Esophagus muscularis mucosa (tissue), 4 donors: ENCODE measurements at regions not wholly inside any gene's neighbourhood (a gene's known extent, or its start where the extent isn't known, plus 50 kb on each side); places are given as distances from the start of the nearest gene placed in this dataset.

Source experiments
- DNase-seq: peaks from one replicate; pipeline ENCODE4 v3.0.0-alpha.2; 2017; ENCODE audit errors: extremely low spot score
- H3K27ac ChIP-seq, 4 donors: fragments of 200-600 bp; sonication (generic); replicated peaks in 1 of 4; 1 replicate in 3 of 4; 2 replicates in 1 of 4; pipeline ENCODE4 v1.5.1; 2016 to 2019; ENCODE audit warnings: mild to moderate bottlenecking in 1 of 4
- H3K27me3 ChIP-seq, 4 donors: fragments of 200-600 bp; sonication (generic); one replicate each; pipeline versions ENCODE4 v1.5.1 to v1.6.0; 2016 to 2019
- H3K36me3 ChIP-seq, 4 donors: fragments of 200-600 bp; sonication (generic); one replicate each; pipeline ENCODE4 v1.5.1; 2016 to 2019
- H3K4me1 ChIP-seq, 4 donors: fragments of 200-600 bp; sonication (generic); one replicate each; pipeline ENCODE4 v1.5.1; 2016 to 2019
- H3K4me3 ChIP-seq, 4 donors: fragments of 200-600 bp; sonication (generic); 1 replicate in 2 of 4; 2 replicates in 2 of 4; pipeline ENCODE4 v1.5.1; 2016 to 2019; ENCODE audit warnings: mild to moderate bottlenecking in 4 of 4, moderate library complexity in 1 of 4
- H3K9me3 ChIP-seq, 4 donors: fragments of 200-600 bp; sonication (generic); 1 replicate in 3 of 4; 2 replicates in 1 of 4; pipeline ENCODE4 v1.5.1; 2016 to 2019
- CTCF ChIP-seq, 3 experiments: fragments of 200-600 bp in 2 of 3; fragments of 450-650 bp in 1 of 3; sonication (generic) in 2 of 3; IDR thresholded peaks; one replicate each; pipeline ENCODE4 v1.5.1; 2017 to 2019; ENCODE audit warnings: antibody characterized with exemption in 3 of 3, mild to moderate bottlenecking in 2 of 3, moderate library complexity in 1 of 3
- EP300 ChIP-seq: sonication (generic); formaldehyde crosslinking; IDR thresholded peaks from one replicate; pipeline ENCODE4 v1.6.1; 2017; ENCODE audit warnings: antibody characterized with exemption
- POLR2A ChIP-seq: fragments of 450-650 bp; IDR thresholded peaks from one replicate; pipeline ENCODE4 v1.6.1; 2017; ENCODE audit warnings: antibody characterized with exemption, moderate library complexity, mild to moderate bottlenecking, low read depth
- POLR2AphosphoS5 ChIP-seq, 2 donors: sonication (generic); formaldehyde crosslinking; IDR thresholded peaks; one replicate each; pipeline ENCODE4 v1.6.1; 2017; ENCODE audit warnings: antibody characterized with exemption in 2 of 2
- WGBS: methylation state at CpG from one replicate; pipeline ENCODE4 v1.1.5; 2018; 5-methylcytosine and 5-hydroxymethylcytosine counted together
- intact Hi-C: fragments of 100-400 bp; cut with DNase I; formaldehyde crosslinking; loops from one replicate; pipeline ENCODE4 v1.15.1; 2023

GRCh38 chr3:23068016-23068728 is 135.0 kb upstream of the UBE2E2 start:
- H3K4me3 ChIP-seq, result no peak overlapping the region
- H3K27me3 ChIP-seq, result no peaks in the 10 kb centered on the region
- H3K36me3 ChIP-seq, result no peaks in the 10 kb centered on the region
- intact Hi-C loops, result no loop called here
- no peak overlapping the region for H3K27ac ChIP-seq
- WGBS, result 84% methylated on average over 4 of the region's 4 CpGs
- DNase-seq, result no peak
- H3K9me3 ChIP-seq, result no peaks in the 10 kb centered on the region
- peaks cover 0 to 3% (median 0%) of the 10 kb centered on the region in 4 donors for H3K4me1 ChIP-seq
- TF ChIP-seq POLR2A, result no peak
- TF ChIP-seq EP300, result no peak
- TF ChIP-seq POLR2AphosphoS5 (IDR thresholded peaks at IDR 0.05), result no peak
- no peak for TF ChIP-seq CTCF (IDR thresholded peaks at IDR 0.05)

GRCh38 chr3:23071296-23071695 is 131.8 kb upstream of the UBE2E2 start:
- H3K27me3 ChIP-seq, result no peaks in the 10 kb centered on the region
- DNase-seq, result no peak
- no peak overlapping the region for H3K27ac ChIP-seq
- no peaks in the 10 kb centered on the region for H3K36me3 ChIP-seq
- H3K4me1 ChIP-seq, result peaks cover 8 to 19% (median 15%) of the 10 kb centered on the region in 4 donors
- no peaks in the 10 kb centered on the region for H3K9me3 ChIP-seq
- intact Hi-C loops, result no loop called here
- 62% methylated on average over 2 of the region's 2 CpGs for WGBS
- TF ChIP-seq EP300, result no peak
- no peak for TF ChIP-seq POLR2A
- TF ChIP-seq POLR2AphosphoS5 (IDR thresholded peaks at IDR 0.05), result no peak
- TF ChIP-seq CTCF (IDR thresholded peaks at IDR 0.05), result no peak
- H3K4me3 ChIP-seq, result no peak overlapping the region

GRCh38 chr3:23071758-23072157 is 131.4 kb upstream of the UBE2E2 start:
- Histone ChIP-seq H3K27me3 (no peaks in the 10 kb centered on the region), H3K4me3 (no peak overlapping the region), H3K9me3 (no peaks in the 10 kb centered on the region), H3K27ac (no peak overlapping the region), H3K4me1 (peaks cover 8 to 24% (median 20%) of the 10 kb centered on the region in 4 donors), H3K36me3 (no peaks in the 10 kb centered on the region)
- peak; percentile 82 for DNase-seq
- 90% methylated on average over 1 of the region's 1 CpG for WGBS
- TF ChIP-seq POLR2AphosphoS5 (IDR thresholded peaks at IDR 0.05), result no peak
- no peak for TF ChIP-seq POLR2A
- no peak for TF ChIP-seq EP300
- no peak for TF ChIP-seq CTCF (IDR thresholded peaks at IDR 0.05)
- intact Hi-C loops, result no loop called here

- no peak for DNase-seq
- Histone ChIP-seq H3K27me3 (no peaks in the 10 kb centered on the region), H3K4me3 (no peak overlapping the region), H3K36me3 (no peaks in the 10 kb centered on the region), H3K4me1 (peaks cover 8 to 26% (median 22%) of the 10 kb centered on the region in 4 donors), H3K9me3 (no peaks in the 10 kb centered on the region), H3K27ac (no peak overlapping the region)
- 82% methylated on average over 1 of the region's 1 CpG for WGBS
- intact Hi-C loops, result no loop called here
- TF ChIP-seq POLR2AphosphoS5 (IDR thresholded peaks at IDR 0.05) (no peak), CTCF (IDR thresholded peaks at IDR 0.05) (no peak), POLR2A (no peak), EP300 (no peak)
Observed at GRCh38 chr3:23072693-23073092, 130.4 kb upstream of the UBE2E2 start.
